HG02943 (cell line): ENCODE measurements at regions not wholly inside any gene's neighbourhood (a gene's known extent, or its start where the extent isn't known, plus 50 kb on each side); places are given as distances from the start of the nearest gene placed in this dataset.

Source experiments
- ATAC-seq: cut with Tn5 transposase; IDR thresholded peaks from one replicate; pipeline ENCODE4 v1.9.1; 2021; ENCODE audit warnings: mild to moderate bottlenecking, low read depth, moderate library complexity; ENCODE audit not compliant: unreplicated experiment

GRCh38 chr5:74116984-74117383 lies 491.0 kb downstream of the ARHGEF28 start:
- ATAC-seq = no peak

GRCh38 chr5:74116266-74116665 lies 490.3 kb downstream of the ARHGEF28 start:
- ATAC-seq = no peak

GRCh38 chr5:74113927-74114326 lies 487.9 kb downstream of the ARHGEF28 start:
- no peak for ATAC-seq

GRCh38 chr5:74113196-74113540 lies 487.2 kb downstream of the ARHGEF28 start:
- ATAC-seq = no peak

GRCh38 chr5:74112372-74113195 lies 486.6 kb downstream of the ARHGEF28 start:
- no peak for ATAC-seq

GRCh38 chr5:74111764-74112163 lies 485.8 kb downstream of the ARHGEF28 start:
- no peak for ATAC-seq

GRCh38 chr5:74109344-74109743 lies 483.3 kb downstream of the ARHGEF28 start:
- no peak for ATAC-seq

GRCh38 chr5:74107899-74108298 lies 481.9 kb downstream of the ARHGEF28 start:
- ATAC-seq = no peak

- ATAC-seq = no peak
Measured at GRCh38 chr5:74105126-74105780, 479.3 kb downstream of the ARHGEF28 start.

- ATAC-seq = no peak
Measured at GRCh38 chr5:74103131-74104023, 477.4 kb downstream of the ARHGEF28 start.

GRCh38 chr5:74100268-74100665 lies 474.3 kb downstream of the ARHGEF28 start:
- no peak for ATAC-seq

GRCh38 chr5:74099538-74100267 lies 473.7 kb downstream of the ARHGEF28 start:
- no peak for ATAC-seq

- ATAC-seq = no peak
Measured at GRCh38 chr5:74098941-74099340, 472.9 kb downstream of the ARHGEF28 start.

GRCh38 chr5:74098456-74098855 lies 472.5 kb downstream of the ARHGEF28 start:
- no peak for ATAC-seq

- no peak for ATAC-seq
Measured at GRCh38 chr5:74096325-74096724, 470.3 kb downstream of the ARHGEF28 start.

- ATAC-seq = no peak
Measured at GRCh38 chr5:74095871-74096270, 469.9 kb downstream of the ARHGEF28 start.

- no peak for ATAC-seq
Measured at GRCh38 chr5:74094782-74095108, 468.7 kb downstream of the ARHGEF28 start.

GRCh38 chr5:74094096-74094781 lies 468.2 kb downstream of the ARHGEF28 start:
- no peak for ATAC-seq

GRCh38 chr5:74093561-74093960 lies 467.6 kb downstream of the ARHGEF28 start:
- ATAC-seq = no peak

GRCh38 chr5:74092766-74093165 lies 466.8 kb downstream of the ARHGEF28 start:
- no peak for ATAC-seq
